NCI-H774 (cell line): ENCODE measurements at regions not wholly inside any gene's neighbourhood (a gene's known extent, or its start where the extent isn't known, plus 50 kb on each side); places are given as distances from the start of the nearest gene placed in this dataset.

Source experiments
- DNase-seq: peaks from one replicate; lab custom pipeline; 2025; lab: John Stamatoyannopoulos, UW

DNA sequence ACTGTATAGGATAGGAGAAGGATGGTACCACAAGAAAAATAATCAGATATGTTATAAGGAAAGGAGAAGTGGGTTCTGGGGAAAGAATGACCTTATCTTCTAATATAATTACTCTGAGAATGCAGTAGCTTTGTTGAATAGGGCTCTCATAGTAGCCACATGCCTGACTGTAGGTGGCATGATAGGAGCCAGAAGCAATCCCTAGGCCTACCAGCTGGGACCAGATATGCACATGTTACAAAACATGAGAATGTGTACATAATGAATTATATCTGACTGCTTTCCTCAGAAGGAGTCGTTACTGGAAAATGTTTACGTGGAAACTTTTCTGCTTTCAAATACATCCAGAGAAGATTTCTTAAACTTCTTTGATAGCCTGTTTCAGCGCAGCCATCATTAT is 53.2 kb upstream of the FAM3C start:
- no peak for DNase-seq

DNA sequence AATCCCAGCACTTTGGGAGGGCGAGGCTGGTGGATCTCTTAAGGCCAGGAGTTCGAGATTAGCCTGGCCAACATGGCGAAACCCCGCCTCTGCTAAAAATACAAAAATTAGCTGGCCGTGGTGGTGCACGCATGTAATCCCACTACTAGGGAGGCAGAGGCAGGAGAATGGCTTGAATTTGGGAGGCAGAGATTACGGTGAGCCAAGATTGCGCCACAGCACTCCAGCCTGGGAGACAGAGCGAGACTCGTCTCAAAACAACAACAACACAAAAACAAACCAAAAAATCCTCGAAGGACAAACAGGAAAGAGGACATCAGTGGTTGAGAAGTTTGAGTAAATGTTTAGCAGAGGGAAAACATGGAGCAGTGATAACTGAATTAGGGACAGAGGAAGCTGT is 52.3 kb upstream of the FAM3C start:
- no peak for DNase-seq

DNA sequence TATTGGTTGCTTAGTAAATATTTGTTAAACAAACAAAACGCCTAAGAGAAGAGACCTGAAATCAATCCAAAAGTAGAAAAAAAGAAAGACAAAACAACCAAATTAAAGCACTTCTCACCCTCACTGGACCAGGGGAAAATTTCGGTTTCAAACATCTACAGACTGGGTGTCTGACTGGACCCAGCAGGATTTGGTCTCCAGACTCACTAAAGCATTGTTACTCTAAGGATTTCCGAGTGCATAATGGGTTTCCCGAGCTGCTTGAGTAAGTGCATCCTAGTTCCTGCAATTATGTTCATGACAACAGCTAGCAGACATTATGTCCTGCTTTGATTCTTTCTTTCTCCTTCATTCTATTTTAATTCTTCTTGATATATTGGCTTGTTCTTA is 51.8 kb upstream of the FAM3C start:
- peak; percentile 18 for DNase-seq

DNA sequence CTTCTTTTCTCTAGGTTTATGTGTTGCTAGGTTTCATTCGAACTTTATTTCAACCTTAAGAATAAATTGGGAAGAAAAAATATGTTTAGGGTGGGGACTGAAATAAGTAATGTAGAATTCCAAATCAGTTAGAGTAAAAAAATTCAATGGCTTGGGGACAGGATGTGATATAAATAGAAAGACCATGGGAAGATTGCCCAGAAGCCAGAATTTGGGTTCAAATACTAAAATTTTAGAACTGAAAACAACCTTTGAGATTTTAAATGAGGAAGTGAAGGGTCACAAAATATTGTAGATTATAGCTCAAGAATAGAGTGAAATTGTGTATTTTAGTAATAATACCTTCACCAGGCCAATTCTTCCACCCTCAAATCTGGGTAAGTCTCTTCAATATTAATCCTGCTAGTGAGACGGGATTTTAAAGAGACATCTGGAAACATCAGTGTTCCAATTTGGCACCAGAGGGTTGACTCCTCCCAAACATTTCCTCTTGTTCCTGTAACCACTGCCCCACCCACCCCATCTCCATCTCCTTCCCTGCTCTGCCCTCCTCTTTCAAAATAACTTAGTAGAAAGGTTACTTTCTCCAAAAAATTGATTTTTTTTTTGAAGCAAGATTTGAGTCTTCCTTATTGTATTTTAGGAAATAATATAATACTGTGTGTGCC is 51.3 kb upstream of the FAM3C start:
- DNase-seq: no peak

DNA sequence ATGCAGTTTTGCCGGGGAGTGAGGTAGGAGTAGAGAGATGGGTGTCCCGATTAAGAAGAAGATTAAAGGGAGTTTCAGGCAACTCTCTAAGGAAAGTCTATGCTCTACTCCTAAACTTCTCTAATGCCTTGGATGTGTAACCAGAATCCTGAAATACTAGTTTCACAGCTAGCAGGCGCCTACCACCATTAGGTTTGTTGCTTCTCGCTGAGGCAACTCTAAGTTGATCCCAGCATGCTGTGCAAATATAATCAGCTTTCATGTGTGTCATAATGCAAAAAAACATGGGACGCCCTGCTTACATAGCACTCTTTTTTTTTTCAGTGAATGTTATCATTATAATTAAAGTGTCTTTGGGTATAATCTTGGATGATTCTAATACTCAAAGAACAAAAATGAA is 50.4 kb upstream of the FAM3C start:
- DNase-seq: no peak
